ENCODE measurements at regions not wholly inside any gene's neighbourhood (a gene's known extent, or its start where the extent isn't known, plus 50 kb on each side); places are given as distances from the start of the nearest gene placed in this dataset.

DNA sequence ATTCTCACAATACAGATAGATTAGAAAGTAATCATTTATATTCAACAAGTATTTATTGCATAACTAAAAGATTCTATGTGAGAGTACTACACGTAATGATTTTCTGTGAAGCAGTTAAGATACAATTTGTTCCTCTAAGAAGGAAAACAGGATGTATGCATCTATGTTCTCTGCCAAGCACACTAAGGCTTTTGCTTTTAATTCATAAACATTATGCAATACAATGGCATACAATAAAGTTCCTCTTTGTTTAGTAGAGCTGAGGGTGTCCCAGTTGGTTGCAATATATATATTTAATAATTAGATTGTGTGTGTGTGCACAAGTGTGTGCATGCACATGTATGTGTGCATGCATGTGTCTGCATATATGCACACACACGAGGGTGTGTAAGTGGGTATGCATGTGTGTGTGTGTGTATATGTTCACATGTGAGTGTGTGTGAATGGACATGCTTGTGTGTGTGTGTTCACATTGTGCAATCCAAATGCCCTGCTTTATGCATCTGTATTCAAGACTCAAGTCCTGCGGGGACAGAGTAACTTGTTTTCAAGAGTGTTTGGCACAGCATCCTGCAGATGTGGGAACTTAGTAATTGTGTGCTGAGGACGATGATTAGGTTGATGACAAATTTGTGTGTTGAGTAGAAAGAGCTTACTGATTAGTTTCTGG, 481.5 kb upstream of the KLF6 start:
- Histone ChIP-seq H3K9ac (ENCODE audit: low read depth, low read length) (no peak overlapping the region), H3K4me3 (ENCODE audit: low read depth, low read length) (no peak overlapping the region), H3K9me3 (ENCODE audit: control insufficient read depth, insufficient read depth, low read length) (peaks cover 17% of the 10 kb centered on the region), H3K27me3 (ENCODE audit: control insufficient read depth, insufficient read depth, low read length) (no peaks in the 10 kb centered on the region), H3K4me1 (ENCODE audit: control insufficient read depth, insufficient read depth, low read length) (no peaks in the 10 kb centered on the region), H3K36me3 (ENCODE audit: control insufficient read depth, insufficient read depth, low read length) (no peaks in the 10 kb centered on the region), H3K27ac (ENCODE audit: low read depth, low read length) (no peak overlapping the region)

DNA sequence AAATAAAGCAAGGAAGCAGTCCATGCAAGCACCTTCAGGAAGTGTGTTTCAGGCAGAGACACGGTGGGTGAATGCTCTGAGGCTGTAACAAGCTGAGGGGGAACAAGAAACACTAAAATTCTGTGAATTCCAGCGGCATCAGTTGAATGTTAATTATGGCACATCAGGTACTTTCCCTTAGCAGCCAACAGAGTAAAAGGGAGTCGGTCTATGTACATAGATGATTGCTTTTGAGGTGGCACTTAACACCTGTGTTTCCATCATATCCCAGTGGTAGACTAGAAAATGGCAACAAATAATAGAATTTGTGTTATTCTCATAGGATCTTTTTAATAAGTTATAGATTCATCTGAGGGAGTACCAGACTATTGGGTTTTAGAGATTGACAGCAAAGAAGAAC, 481.0 kb upstream of the KLF6 start:
- Histone ChIP-seq H3K27me3 (ENCODE audit: control insufficient read depth, insufficient read depth, low read length) (no peaks in the 10 kb centered on the region), H3K36me3 (ENCODE audit: control insufficient read depth, insufficient read depth, low read length) (no peaks in the 10 kb centered on the region), H3K4me1 (ENCODE audit: control insufficient read depth, insufficient read depth, low read length) (no peaks in the 10 kb centered on the region), H3K27ac (ENCODE audit: low read depth, low read length) (no peak overlapping the region), H3K9me3 (ENCODE audit: control insufficient read depth, insufficient read depth, low read length) (peaks cover 12% of the 10 kb centered on the region), H3K9ac (ENCODE audit: low read depth, low read length) (no peak overlapping the region), H3K4me3 (ENCODE audit: low read depth, low read length) (no peak overlapping the region)

DNA sequence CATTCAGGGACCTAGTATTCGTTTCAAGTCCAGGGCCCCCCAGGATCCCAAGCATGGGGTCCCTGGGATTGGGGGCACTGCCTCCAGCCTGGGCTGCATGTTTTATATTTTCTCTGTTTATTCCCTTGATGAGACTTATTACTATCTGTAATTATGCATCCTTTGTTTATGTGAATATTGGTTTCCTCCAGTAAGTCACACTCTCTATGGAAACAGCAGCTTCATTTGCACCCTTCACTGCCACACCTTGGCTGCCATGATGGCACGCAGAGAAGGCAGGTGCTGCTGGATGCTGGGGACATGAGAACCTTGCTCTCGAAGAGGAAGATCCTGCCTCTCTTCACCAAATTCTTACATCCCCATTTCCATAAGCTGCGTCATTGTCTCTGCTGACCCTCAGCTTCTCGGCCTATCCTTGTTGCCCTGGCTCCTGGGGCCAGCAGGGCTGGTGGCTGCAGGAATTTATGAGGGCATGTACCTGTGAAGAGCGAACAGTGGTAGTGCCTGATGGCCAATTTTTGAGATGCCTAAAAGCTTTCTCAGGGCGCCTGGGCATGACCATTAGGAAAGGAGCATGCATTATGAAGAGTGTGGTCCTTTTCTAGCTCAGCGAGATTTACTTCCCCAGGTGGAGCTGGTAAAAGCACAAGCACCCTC, 479.3 kb upstream of the KLF6 start:
- H3K27ac ChIP-seq (ENCODE audit: low read depth, low read length) = no peak overlapping the region
- H3K36me3 ChIP-seq (ENCODE audit: control insufficient read depth, insufficient read depth, low read length) = no peaks in the 10 kb centered on the region
- H3K4me3 ChIP-seq (ENCODE audit: low read depth, low read length) = no peak overlapping the region
- H3K27me3 ChIP-seq (ENCODE audit: control insufficient read depth, insufficient read depth, low read length) = no peaks in the 10 kb centered on the region
- H3K4me1 ChIP-seq (ENCODE audit: control insufficient read depth, insufficient read depth, low read length) = no peaks in the 10 kb centered on the region
- H3K9ac ChIP-seq (ENCODE audit: low read depth, low read length) = no peak overlapping the region
- no peaks in the 10 kb centered on the region for H3K9me3 ChIP-seq (ENCODE audit: control insufficient read depth, insufficient read depth, low read length)

DNA sequence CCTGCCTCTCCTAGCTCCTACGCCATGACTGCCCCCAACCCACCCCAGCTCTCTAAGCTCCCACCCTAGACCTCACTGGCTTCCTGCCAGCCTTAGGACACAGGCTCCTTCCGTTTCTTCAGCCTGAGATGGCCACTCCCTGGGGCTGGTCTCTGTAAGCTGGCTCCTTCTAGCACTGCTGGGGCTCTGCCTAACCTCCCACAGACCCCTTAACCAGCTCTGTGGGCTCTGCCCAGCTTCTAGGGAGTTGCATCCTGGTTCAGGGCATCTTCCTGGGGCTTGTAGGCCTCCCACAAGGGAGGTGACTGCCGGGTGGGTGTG, 478.6 kb upstream of the KLF6 start:
- Histone ChIP-seq H3K27ac (ENCODE audit: low read depth, low read length) (no peak overlapping the region), H3K9ac (ENCODE audit: low read depth, low read length) (no peak overlapping the region), H3K36me3 (ENCODE audit: control insufficient read depth, insufficient read depth, low read length) (no peaks in the 10 kb centered on the region), H3K4me1 (ENCODE audit: control insufficient read depth, insufficient read depth, low read length) (no peaks in the 10 kb centered on the region), H3K9me3 (ENCODE audit: control insufficient read depth, insufficient read depth, low read length) (no peaks in the 10 kb centered on the region), H3K27me3 (ENCODE audit: control insufficient read depth, insufficient read depth, low read length) (no peaks in the 10 kb centered on the region), H3K4me3 (ENCODE audit: low read depth, low read length) (no peak overlapping the region)

DNA sequence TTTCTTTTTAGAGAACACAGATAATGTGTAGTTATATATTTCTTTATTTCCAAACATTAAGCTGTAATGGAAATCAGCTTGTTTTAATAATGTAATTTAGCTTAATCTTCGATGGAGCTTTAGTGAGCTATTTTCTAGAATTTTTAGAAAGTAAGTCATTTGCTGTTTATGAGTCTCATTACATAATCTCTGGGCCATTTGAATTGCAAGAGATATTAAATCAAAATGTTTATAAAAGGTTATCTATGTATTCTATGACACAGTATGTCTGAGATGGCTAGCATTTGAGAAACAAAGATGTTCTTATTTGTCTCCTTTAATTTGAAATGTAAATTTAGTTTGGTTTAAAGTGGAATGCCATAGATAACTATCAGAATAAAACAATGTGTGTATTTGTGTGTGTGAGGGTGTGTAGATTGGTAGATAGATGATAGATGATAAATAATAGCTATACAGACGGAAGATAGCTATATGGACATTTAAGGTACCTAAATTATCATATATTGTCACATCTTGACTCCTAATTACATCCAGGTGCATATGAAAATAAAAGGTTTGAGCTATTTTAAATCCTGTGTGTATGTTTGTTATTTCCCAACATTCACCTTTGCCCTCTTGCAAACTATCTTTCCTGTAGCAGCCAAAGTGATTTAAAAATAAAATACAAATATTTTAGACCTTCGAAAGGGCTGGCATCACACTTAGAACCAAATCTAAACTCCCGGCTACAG, 478.0 kb upstream of the KLF6 start:
- Histone ChIP-seq H3K4me3 (ENCODE audit: low read depth, low read length) (no peak overlapping the region), H3K9me3 (ENCODE audit: control insufficient read depth, insufficient read depth, low read length) (no peaks in the 10 kb centered on the region), H3K27ac (ENCODE audit: low read depth, low read length) (no peak overlapping the region), H3K36me3 (ENCODE audit: control insufficient read depth, insufficient read depth, low read length) (no peaks in the 10 kb centered on the region), H3K27me3 (ENCODE audit: control insufficient read depth, insufficient read depth, low read length) (no peaks in the 10 kb centered on the region), H3K9ac (ENCODE audit: low read depth, low read length) (no peak overlapping the region), H3K4me1 (ENCODE audit: control insufficient read depth, insufficient read depth, low read length) (no peaks in the 10 kb centered on the region)

DNA sequence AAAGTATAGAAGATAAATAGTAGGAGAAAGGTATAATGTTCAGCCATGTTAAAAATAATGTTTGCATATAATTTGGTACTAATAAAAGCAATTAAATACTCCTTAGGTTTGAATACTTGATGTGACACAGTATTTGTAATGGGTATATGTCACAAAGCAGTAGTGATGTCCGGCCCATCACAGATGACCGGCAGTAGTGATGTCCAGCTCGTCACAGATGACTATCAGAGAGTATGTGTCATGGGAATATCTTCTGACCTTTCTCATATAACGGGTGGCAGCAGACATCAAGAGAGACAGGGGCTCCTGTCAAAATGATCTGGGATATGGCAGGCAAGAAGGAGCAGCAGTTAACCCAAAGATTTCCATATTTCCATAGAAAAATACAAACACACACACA, 477.4 kb upstream of the KLF6 start:
- no peak overlapping the region for H3K4me3 ChIP-seq (ENCODE audit: low read depth, low read length)
- H3K36me3 ChIP-seq (ENCODE audit: control insufficient read depth, insufficient read depth, low read length) = no peaks in the 10 kb centered on the region
- no peaks in the 10 kb centered on the region for H3K4me1 ChIP-seq (ENCODE audit: control insufficient read depth, insufficient read depth, low read length)
- H3K27ac ChIP-seq (ENCODE audit: low read depth, low read length) = no peak overlapping the region
- H3K27me3 ChIP-seq (ENCODE audit: control insufficient read depth, insufficient read depth, low read length) = no peaks in the 10 kb centered on the region
- no peaks in the 10 kb centered on the region for H3K9me3 ChIP-seq (ENCODE audit: control insufficient read depth, insufficient read depth, low read length)
- no peak overlapping the region for H3K9ac ChIP-seq (ENCODE audit: low read depth, low read length)

DNA sequence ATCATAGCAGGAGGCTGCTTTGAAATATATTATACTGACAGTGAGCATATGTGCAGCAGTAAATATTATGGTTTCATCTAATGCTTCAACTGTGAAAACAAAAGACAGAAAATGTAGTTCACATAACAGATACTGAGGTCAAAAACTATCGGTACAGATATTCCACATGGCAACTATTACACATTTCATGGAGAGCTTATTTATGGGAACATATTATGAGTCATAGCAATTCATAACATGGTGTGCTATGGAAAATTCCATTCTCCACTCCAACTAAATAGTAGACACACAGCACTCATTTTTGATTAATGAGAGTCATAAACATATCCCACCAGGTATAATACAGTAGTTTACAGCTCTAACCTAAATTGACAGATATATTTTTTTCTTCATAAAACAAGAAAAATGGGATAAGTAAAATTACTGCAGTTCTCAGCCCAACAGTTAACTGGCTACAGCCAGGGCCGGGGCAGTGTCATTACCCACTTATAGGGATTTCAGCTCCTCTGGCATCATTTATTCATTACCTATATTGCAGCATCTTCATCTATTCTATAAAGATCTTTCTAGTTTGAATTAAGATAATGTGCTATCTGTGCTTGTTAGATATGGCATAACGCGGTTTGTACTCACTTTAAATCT, 475.6 kb upstream of the KLF6 start:
- Histone ChIP-seq H3K9ac (ENCODE audit: low read depth, low read length) (no peak overlapping the region), H3K4me1 (ENCODE audit: control insufficient read depth, insufficient read depth, low read length) (no peaks in the 10 kb centered on the region), H3K27ac (ENCODE audit: low read depth, low read length) (no peak overlapping the region), H3K4me3 (ENCODE audit: low read depth, low read length) (no peak overlapping the region), H3K36me3 (ENCODE audit: control insufficient read depth, insufficient read depth, low read length) (no peaks in the 10 kb centered on the region), H3K27me3 (ENCODE audit: control insufficient read depth, insufficient read depth, low read length) (no peaks in the 10 kb centered on the region), H3K9me3 (ENCODE audit: control insufficient read depth, insufficient read depth, low read length) (no peaks in the 10 kb centered on the region)

DNA sequence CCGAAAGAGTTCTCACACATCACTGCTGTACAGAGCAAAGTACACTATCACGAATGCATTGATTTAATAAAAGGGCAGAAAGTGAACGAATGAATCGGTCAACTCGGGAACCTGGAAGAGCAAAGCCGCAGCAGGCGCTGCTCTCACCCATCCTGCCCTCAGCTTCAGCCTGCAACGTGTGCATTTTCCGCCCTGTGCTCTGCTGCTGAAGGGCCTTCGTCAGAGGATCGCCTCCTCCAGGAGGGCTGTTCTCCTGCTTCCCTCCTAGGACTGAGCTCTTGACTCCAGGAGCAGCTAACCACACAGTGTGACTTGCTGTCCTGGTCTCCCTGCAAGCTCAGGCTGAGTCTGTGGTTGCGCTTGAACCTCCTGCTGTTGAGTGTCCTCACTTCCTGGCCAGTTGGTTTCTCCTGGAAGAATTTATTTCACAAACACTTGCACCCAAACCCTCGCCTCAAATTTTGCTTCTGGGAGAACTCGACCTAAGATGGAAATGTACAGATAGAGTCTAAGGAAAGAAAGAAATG, 473.0 kb upstream of the KLF6 start:
- no peaks in the 10 kb centered on the region for H3K36me3 ChIP-seq (ENCODE audit: control insufficient read depth, insufficient read depth, low read length)
- H3K9me3 ChIP-seq (ENCODE audit: control insufficient read depth, insufficient read depth, low read length) = no peaks in the 10 kb centered on the region
- H3K4me3 ChIP-seq (ENCODE audit: low read depth, low read length) = no peak overlapping the region
- H3K27me3 ChIP-seq (ENCODE audit: control insufficient read depth, insufficient read depth, low read length) = no peaks in the 10 kb centered on the region
- H3K4me1 ChIP-seq (ENCODE audit: control insufficient read depth, insufficient read depth, low read length) = no peaks in the 10 kb centered on the region
- no peak overlapping the region for H3K27ac ChIP-seq (ENCODE audit: low read depth, low read length)
- no peak overlapping the region for H3K9ac ChIP-seq (ENCODE audit: low read depth, low read length)

DNA sequence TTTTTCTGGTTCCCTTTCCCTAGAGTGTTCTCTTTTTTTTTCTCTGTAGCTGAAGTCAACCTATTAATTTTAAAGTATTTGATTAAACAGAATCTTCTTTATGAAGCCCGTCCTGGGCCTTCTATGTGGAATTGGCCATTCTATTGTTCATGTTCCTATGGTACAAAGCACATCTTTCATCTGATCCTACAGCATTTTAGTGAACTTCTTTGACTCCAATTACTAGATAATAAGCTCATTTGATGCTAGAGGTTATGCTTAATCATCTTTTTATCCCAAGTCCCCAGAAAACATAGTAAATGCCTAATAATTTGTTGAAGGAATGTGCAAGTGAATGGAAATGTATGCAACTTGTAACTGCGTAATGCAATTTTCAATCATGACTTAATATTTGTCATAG, 472.0 kb upstream of the KLF6 start:
- Histone ChIP-seq H3K27me3 (ENCODE audit: control insufficient read depth, insufficient read depth, low read length) (no peaks in the 10 kb centered on the region), H3K9me3 (ENCODE audit: control insufficient read depth, insufficient read depth, low read length) (no peaks in the 10 kb centered on the region), H3K36me3 (ENCODE audit: control insufficient read depth, insufficient read depth, low read length) (no peaks in the 10 kb centered on the region), H3K27ac (ENCODE audit: low read depth, low read length) (no peak overlapping the region), H3K4me1 (ENCODE audit: control insufficient read depth, insufficient read depth, low read length) (no peaks in the 10 kb centered on the region), H3K9ac (ENCODE audit: low read depth, low read length) (no peak overlapping the region), H3K4me3 (ENCODE audit: low read depth, low read length) (no peak overlapping the region)

DNA sequence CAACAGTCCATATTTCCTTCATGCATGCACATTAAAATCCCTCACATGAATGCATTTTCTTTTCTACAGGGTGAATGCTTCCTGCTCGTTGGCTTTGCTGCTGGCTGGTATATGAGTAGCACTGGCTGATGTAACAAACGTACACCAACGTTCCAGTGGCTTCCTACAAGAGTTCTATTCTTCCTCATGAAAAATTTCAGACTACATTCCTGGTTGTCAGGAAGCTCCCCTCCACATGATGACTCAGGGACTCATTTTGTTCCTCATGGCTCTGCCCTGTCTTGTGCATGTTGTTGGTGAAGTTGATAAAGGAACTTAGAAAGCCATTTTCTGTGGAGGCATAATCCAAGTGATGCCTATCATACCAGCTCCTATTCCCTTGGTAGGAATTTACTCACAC, 470.7 kb upstream of the KLF6 start:
- no peaks in the 10 kb centered on the region for H3K27me3 ChIP-seq (ENCODE audit: control insufficient read depth, insufficient read depth, low read length)
- H3K27ac ChIP-seq (ENCODE audit: low read depth, low read length) = no peak overlapping the region
- H3K4me1 ChIP-seq (ENCODE audit: control insufficient read depth, insufficient read depth, low read length) = no peaks in the 10 kb centered on the region
- H3K4me3 ChIP-seq (ENCODE audit: low read depth, low read length) = no peak overlapping the region
- H3K9ac ChIP-seq (ENCODE audit: low read depth, low read length) = no peak overlapping the region
- no peaks in the 10 kb centered on the region for H3K36me3 ChIP-seq (ENCODE audit: control insufficient read depth, insufficient read depth, low read length)
- H3K9me3 ChIP-seq (ENCODE audit: control insufficient read depth, insufficient read depth, low read length) = no peaks in the 10 kb centered on the region

Data from HUES48 (cell line).